HG02798 (cell line): ENCODE measurements at regions not wholly inside any gene's neighbourhood (a gene's known extent, or its start where the extent isn't known, plus 50 kb on each side); places are given as distances from the start of the nearest gene placed in this dataset.
"Not testable (repeated sequence)": the region's sequence is repeated elsewhere in the genome, so short reads cannot be mapped to it uniquely, and the experiment has no call there.

Experiments used
- ATAC-seq: cut with Tn5 transposase; IDR thresholded peaks from one replicate; pipeline ENCODE4 v1.9.1; 2021; ENCODE audit warnings: mild to moderate bottlenecking; ENCODE audit not compliant: unreplicated experiment, poor library complexity

DNA sequence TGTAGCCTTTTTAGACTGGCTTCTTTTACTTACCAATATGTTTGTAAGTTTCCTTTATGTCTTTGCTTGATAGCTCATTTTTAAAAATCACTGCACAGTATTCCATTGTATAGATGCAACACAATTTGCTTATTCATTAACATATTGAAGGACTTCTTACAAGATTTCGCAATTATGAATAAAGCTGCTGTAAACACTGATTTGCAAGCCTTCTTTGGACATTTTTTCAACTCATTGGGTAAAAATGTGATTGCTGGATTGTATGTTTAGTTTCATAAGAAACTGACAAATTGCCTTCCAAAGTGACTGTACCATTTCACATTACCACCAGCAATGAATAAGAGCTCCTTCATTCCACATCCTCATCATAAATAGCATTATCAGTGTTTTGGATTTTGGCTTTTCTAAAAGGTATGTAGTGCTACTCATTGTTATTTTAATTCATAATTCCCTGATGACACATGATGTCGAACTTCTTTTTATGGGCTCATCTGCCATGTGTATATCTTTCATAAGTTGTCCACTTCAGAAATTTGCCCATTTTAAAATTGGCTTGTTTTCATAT lies 80.7 kb downstream of the TFAP2B start:
- ATAC-seq: no peak

DNA sequence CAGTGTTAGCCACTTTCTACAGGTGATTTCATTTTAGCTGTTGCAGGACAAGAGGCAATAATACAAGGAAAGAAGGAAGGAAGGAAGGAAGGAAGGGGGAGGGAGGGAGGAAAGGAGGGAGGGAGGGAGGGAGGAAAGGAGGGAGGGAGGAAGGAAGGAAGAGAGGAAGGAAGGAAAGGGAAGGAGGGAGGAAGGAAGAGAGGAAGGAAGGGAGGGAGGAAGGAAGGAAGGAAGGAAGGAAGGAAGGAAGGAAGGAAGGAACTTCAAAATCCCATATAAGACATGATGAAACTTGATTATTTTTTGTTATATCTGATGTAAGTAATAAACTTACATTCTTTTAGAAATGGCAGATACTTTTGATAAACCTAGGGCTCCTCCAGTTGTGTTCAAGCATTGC lies 83.6 kb downstream of the TFAP2B start:
- ATAC-seq: no peak

DNA sequence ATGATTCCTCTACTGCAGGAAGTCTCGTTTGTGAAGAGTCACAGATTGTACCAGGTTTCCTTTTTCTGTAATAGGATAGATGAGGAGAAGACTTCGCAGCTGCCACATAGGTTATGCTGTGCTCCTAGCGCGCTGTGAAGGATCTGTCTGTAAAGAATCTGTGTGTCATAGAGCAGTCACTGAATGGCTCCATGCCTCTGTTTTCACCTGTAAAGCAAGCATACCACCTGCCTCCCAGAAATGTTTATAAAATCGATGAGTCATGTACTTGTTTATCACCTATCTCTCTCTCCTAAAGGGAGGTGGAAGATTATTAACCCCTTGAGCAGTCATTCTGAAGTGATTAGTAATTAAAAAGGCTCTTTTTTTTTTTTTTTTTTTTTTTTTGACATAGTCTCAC lies 86.6 kb downstream of the TFAP2B start:
- no peak for ATAC-seq

DNA sequence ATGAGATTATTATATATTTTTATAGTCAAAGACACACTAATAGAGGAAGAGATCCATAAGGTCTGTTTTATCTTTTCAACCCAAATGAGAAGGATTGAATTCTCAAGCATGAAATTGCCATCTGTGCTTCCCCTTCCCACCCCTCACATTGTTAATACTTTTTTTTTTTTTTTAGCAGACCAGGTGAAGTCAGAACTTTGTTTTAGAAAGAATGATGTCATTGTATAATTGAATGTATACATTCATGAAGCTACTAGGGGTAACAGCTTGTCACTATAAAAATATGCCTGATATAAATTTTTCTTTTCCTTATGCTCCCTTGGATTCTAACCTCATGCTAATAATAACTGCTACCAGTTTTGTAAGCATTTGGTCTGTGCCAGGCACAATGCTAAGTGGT lies 88.9 kb downstream of the TFAP2B start:
- no peak for ATAC-seq

DNA sequence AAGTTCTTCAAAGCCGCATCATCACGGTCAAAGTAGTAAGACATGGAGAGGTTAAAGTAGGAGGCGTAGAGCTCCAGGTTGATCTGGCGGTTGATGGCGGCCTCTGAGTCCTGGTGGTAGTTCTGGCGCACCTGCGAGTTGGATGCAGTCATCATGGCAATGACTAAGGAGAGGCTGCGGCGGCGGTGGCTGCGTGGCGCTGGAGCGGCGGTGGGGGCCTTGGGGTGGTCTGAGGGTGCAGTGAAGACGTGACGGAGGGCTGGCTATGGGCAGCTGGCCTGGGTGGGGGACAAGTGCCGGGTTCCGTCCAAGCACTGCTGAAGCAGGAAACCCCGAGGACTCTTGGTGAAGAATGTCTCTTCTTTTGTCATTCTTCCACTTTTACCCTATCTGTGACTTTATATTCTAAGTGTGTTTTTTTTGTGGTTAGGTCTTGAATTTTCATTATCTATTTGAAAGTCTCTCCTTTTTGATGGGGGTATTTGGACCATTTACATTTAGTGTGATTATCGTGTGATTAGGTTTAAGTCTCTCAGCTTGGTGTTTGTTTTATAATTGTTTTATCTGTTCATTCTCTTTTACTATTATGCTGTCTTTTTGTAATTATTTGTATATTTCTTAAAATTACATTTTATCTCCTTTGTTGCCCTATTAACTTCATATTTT lies 94.6 kb downstream of the TFAP2B start:
- ATAC-seq: no peak

GRCh38 chr6:50921378-50921777 lies 102.7 kb downstream of the TFAP2B start:
- not testable (repeated sequence) for ATAC-seq

DNA sequence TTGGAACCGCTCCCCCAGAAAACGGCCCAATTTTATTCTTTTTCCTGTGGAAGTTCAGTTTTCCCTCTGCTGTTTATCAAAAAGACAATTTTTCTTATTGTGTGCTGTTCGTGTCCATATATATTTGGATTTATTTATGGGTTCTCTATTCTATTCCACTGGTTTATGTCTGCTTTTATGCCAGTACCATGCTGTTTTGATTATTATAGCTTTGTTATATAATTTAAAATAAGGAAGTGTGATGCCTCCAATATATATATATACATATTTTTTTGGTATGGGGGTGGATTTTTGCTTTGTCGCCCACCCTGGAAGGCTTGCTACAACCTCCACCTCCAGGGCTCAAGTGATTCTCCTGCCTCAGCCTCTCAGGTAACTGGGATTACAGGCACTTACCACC lies 103.3 kb downstream of the TFAP2B start:
- ATAC-seq: no peak

- no peak for ATAC-seq
Observed at GRCh38 chr6:50922579-50923525, 104.2 kb downstream of the TFAP2B start.

DNA sequence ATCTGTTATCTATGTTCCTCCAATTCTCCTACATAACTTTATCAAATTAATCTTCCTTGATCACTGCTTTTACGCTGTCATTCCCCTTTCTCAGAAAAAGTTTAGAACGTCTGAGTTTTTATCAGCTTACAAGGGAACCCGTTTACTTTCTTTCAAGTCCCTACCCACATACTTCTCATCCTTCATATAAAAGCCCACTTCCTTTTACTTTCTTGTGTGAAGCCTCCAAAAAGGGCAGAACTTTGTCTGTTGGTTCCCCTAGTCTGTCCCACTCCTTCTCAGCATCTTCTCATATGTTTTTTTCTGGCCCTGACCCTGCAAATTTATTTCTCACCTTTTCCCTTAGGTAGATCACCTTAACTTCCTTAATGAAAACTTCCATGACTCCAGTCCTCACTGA lies 106.1 kb downstream of the TFAP2B start:
- no peak for ATAC-seq

- no peak for ATAC-seq
Observed at GRCh38 chr6:50925548-50925947, 106.9 kb downstream of the TFAP2B start.

GRCh38 chr6:50925981-50926380 lies 107.3 kb downstream of the TFAP2B start:
- no peak for ATAC-seq

DNA sequence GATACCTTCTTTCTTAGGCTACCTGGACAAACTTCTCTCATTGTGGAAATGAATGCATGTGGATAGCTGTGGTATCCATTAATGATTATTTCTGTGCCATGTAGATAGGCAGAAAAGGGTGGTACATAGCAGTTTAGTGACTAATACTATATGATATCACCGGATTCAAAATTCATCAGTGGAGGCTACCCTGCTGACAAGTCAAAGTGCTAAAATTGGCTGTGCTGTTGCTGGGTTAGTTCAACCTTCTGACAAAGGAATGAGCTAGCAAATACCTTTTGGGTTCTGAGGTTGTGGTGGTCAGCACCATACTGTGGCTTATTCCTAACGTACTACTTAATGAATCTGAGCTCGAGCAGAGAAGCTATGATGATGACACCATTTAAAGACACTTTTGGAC lies 109.1 kb downstream of the TFAP2B start:
- ATAC-seq: no peak

- ATAC-seq: no peak
Observed at GRCh38 chr6:50929323-50929722, 110.7 kb downstream of the TFAP2B start.

DNA sequence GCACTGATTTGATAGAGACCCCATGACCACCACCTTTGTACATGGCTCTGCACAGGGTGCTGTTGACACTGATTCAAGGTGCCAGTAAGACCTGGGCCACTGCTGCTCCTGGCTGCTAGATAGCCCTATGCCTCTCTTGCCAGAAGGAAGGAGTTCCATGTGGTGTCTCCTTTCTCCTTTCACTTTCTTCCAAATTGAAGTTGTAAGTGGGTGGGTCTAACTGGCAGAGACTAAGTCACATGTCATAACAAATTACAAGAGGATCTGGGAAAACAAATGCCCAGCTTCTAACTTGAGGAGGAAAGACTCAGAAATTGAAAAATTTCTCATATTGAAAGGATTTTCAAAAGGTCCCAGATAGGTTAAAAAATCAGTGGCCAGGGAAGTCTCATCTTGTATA lies 116.8 kb downstream of the TFAP2B start:
- ATAC-seq: no peak

GRCh38 chr6:50936277-50936681 lies 117.6 kb downstream of the TFAP2B start:
- no peak for ATAC-seq

DNA sequence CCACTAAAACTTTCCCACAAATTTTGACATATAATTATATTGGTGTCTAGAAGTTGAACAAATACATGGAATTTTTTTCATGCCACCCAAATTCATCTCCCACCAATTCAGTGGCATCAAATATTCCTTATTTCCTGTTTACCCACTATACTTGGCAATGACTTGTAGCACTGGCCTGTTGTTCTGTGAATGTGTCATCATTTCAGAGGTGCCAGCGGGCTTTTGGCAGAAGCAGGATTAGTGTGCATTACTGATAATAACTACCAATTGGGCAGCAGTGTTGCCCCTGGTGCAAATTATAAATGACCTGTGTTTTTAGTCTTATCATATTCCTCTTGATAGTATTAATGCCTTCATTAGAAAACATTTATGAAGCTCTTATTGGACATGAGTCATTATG lies 121.3 kb downstream of the TFAP2B start:
- no peak for ATAC-seq

DNA sequence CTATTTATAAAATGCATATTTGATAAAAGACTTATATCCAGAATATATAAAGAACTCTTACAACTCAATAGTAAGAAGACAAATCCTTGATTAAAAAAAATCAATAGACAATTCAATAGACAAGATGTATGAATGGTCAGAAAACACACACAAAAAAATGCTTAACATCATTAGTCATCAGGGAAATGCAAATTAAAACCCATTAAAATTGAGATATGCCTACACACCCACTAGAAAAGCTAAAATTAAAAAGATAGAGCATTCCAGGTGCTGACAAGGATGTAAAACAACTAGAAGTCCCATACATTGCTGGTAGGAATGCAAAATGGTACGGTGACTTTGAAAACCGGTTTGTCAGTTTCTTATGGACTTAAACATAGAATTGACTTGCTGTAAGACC lies 127.1 kb downstream of the TFAP2B start:
- no peak for ATAC-seq

- no peak for ATAC-seq
Observed at GRCh38 chr6:50952092-50952907, 133.6 kb downstream of the TFAP2B start.

DNA sequence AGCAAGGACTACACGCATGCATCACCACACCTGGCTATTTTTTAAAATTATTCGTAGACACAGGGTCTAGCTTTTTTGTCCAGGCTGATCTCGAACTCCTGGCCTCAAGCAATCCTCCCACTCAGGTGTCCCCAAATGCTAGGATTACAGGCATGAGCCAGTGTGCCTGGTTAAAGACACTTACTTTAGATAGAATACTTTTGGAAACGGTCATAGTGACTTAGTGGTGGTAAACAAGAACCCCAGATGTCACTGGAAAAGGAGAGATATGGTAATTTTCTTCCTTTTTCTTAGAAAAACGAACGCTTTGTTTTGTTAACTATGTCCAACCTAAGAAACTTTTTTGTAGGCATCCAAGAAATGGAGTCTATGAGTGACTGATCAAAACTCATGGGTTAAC lies 137.3 kb downstream of the TFAP2B start:
- no peak for ATAC-seq

DNA sequence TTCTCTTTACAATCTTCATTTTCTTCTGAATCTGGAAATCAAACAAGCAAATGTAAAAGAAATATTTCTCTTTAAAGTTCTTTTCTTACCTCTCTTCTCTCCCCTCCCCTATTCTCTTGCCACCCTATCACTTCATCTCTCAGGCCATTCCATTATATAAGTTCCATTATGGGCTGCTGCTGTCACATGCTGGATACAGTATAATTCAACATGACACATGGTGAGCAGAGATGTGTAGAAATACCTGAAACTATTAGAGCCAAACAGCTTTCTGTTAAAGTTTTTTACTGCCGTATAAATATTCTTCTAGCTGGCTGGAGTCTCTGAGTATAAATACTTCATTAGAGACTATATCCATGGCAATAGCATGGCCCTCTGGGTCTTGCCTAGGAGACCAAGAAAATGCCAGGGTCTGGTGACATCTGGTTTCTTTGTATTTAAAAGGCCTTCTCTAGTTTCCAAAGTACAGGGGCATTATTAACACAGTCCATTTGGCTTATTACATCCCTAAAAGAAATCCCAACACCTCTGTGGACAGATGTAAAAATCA lies 139.6 kb downstream of the TFAP2B start:
- no peak for ATAC-seq
